DOHH2 (cell line): ENCODE measurements at regions not wholly inside any gene's neighbourhood (a gene's known extent, or its start where the extent isn't known, plus 50 kb on each side); places are given as distances from the start of the nearest gene placed in this dataset.

Experiments used
- CTCF ChIP-seq: fragments of 200-600 bp; sonication (generic); IDR thresholded peaks from one replicate; pipeline ENCODE4 v1.5.1; 2014; ENCODE audit warnings: antibody characterized with exemption, mild to moderate bottlenecking, low read depth, low read length; ENCODE audit not compliant: poor library complexity, severe bottlenecking
- EZH2phosphoT487 ChIP-seq: fragments of 200-600 bp; sonication (generic); IDR thresholded peaks from 2 replicates; pipeline ENCODE4 v1.6.1; 2017; ENCODE audit warnings: borderline replicate concordance, mild to moderate bottlenecking, antibody characterized with exemption, low read length, moderate library complexity, mixed read lengths

GRCh38 chr3:6809349-6809748, 51.6 kb upstream of the GRM7 start:
- no peak for TF ChIP-seq CTCF
- TF ChIP-seq EZH2phosphoT487 = no peak
